ENCODE measurements at regions not wholly inside any gene's neighbourhood (a gene's known extent, or its start where the extent isn't known, plus 50 kb on each side); places are given as distances from the start of the nearest gene placed in this dataset.

DNA sequence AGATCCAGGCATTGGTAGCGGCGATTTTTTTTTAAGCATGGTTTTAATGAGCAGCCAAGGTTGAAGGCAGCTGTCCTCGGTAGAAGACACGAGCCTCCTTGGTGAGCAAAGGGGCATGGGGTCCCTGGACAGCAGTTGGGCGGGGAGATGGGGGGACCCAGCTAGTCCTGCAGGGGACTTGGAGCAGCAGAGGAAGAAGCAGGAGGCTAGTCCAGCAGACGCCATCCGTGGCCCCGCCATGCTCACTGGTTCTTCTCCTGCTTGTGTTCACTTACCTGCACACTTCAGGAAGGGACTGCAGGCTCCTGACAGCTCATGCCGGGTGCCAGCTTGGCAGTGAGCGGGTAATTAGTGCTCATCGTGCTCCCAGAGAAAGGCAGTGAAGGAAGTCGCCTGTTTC lies 130.2 kb upstream of the CDH5 start:
- no peaks in the 10 kb centered on the region for H3K36me3 ChIP-seq (replicated peaks in 1 of 2; ENCODE audit: insufficient read depth in 1 of 2, low read depth in 2 of 2)
- no peak overlapping the region for H3K27ac ChIP-seq
- no peaks in the 10 kb centered on the region for H3K27me3 ChIP-seq
- TF ChIP-seq, protein P1, sequence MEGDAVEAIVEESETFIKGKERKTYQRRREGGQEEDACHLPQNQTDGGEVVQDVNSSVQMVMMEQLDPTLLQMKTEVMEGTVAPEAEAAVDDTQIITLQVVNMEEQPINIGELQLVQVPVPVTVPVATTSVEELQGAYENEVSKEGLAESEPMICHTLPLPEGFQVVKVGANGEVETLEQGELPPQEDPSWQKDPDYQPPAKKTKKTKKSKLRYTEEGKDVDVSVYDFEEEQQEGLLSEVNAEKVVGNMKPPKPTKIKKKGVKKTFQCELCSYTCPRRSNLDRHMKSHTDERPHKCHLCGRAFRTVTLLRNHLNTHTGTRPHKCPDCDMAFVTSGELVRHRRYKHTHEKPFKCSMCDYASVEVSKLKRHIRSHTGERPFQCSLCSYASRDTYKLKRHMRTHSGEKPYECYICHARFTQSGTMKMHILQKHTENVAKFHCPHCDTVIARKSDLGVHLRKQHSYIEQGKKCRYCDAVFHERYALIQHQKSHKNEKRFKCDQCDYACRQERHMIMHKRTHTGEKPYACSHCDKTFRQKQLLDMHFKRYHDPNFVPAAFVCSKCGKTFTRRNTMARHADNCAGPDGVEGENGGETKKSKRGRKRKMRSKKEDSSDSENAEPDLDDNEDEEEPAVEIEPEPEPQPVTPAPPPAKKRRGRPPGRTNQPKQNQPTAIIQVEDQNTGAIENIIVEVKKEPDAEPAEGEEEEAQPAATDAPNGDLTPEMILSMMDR (IDR thresholded peaks at IDR 0.05): no peak
- TF ChIP-seq POLR2A (IDR thresholded peaks at IDR 0.05): no peak
- H3K9me3 ChIP-seq: peaks cover 0 to 7% (median 0%) of the 10 kb centered on the region in 3 donors
- intact Hi-C loops (cut with DNase I): no loop called here
- WGBS, 2 donors: 71 to 73% methylated on average over 3 to 12 of the region's 12 CpGs
- H3K4me1 ChIP-seq: no peaks in the 10 kb centered on the region
- DNase-seq: no peak
- ATAC-seq: no peak
- H3K4me3 ChIP-seq: no peak overlapping the region

DNA sequence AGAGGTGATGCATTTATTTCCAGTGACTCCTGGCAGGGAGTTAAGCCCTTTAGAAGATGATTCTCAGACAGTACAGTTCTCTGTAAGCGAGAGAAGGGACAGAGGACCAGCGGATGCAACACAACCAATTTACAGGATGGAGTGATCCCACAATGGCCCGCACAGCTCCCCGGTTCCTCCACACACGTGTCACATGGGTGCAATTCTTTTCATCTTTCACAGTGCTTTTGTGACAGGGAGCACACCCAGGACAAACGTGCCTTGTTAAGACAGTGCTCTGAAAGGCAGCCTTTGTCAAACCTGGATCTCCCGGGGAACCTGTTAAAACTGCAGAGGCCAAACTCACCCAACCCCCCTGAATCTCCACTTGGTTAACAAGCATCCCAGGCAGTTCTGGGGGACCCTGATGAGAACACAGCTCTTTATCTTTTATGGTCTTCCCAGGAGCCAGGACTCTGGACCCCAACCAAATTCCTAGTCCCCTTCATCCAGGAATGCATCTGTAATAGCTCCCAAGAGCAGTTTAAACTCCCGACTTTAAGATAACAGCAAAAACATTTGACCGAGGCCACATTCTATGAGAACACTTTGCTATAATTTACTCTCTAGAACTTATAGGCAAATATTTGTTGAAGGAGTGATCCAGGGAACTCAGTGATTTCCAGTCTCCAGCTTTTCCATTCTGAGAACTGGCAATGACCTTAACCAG lies 134.9 kb upstream of the CDH5 start:
- intact Hi-C loops (cut with DNase I): no loop called here
- H3K27me3 ChIP-seq: no peaks in the 10 kb centered on the region
- H3K36me3 ChIP-seq (replicated peaks in 1 of 2; ENCODE audit: insufficient read depth in 1 of 2, low read depth in 2 of 2): no peaks in the 10 kb centered on the region
- TF ChIP-seq, protein P1 (IDR thresholded peaks at IDR 0.05): no peak
- no peak for TF ChIP-seq POLR2A (IDR thresholded peaks at IDR 0.05)
- no peaks in the 10 kb centered on the region for H3K4me1 ChIP-seq
- 30 to 39% methylated on average over 8 to 9 of the region's 9 CpGs for WGBS, 2 donors
- no peaks in the 10 kb centered on the region for H3K9me3 ChIP-seq
- ATAC-seq: no peak
- H3K4me3 ChIP-seq: no peak overlapping the region
- no peak for DNase-seq
- H3K27ac ChIP-seq: no peak overlapping the region

DNA sequence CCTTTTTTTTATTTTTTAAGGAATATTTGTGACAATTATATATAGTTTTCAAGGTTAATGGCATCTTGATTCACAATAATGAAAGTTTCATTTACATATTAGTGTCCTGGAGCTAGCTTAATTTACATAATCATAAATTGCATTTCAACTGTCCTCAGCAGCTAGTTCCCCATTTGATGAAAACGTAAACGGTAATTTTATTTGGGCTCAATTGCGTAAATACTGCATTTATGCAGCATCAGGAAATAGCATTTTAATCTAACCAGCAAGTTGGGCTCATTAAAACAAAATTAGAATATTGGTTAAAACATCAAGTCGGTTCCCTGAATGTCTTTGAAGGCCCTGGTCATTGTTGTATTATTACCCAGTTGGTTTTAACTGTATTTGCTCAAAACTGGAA lies 136.8 kb upstream of the CDH5 start:
- H3K4me1 ChIP-seq: no peaks in the 10 kb centered on the region
- H3K9me3 ChIP-seq: no peaks in the 10 kb centered on the region
- H3K4me3 ChIP-seq: no peak overlapping the region
- H3K27ac ChIP-seq: no peak overlapping the region
- TF ChIP-seq, protein P1 (IDR thresholded peaks at IDR 0.05): no peak
- TF ChIP-seq POLR2A (IDR thresholded peaks at IDR 0.05): no peak
- DNase-seq (no peak), ATAC-seq (no peak)
- intact Hi-C loops (cut with DNase I): no loop called here
- H3K27me3 ChIP-seq: no peaks in the 10 kb centered on the region
- no peaks in the 10 kb centered on the region for H3K36me3 ChIP-seq (replicated peaks in 1 of 2; ENCODE audit: insufficient read depth in 1 of 2, low read depth in 2 of 2)
- WGBS, 2 donors: 51 to 67% methylated on average over 4 of the region's 4 CpGs

DNA sequence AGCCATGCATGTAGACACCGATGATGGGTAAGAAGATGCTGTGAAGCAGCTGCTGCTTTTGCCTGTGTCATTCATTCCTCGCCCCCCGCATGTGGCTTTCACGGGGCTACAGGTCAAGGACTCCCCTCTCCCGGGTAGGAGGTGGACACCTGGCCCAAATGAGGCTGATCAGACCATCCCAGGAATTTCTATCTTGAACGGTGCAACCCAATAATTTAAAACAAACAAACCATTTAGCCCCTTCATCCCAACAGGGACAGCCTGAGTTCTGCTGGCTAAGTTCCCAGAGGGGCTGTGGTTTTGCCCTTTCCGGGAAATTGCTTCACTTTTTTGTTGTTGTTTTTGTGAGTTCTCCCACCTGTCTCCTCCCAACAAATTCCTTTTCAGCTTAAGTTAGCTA lies 137.7 kb upstream of the CDH5 start:
- TF ChIP-seq, protein P1 (IDR thresholded peaks at IDR 0.05): no peak
- intact Hi-C loops (cut with DNase I): no loop called here
- H3K36me3 ChIP-seq (replicated peaks in 1 of 2; ENCODE audit: insufficient read depth in 1 of 2, low read depth in 2 of 2): no peaks in the 10 kb centered on the region
- no peaks in the 10 kb centered on the region for H3K4me1 ChIP-seq
- H3K27me3 ChIP-seq: no peaks in the 10 kb centered on the region
- 33 to 45% methylated on average over 7 of the region's 7 CpGs for WGBS, 2 donors
- ATAC-seq (no peak), DNase-seq (no peak)
- H3K27ac ChIP-seq: no peak overlapping the region
- H3K4me3 ChIP-seq: no peak overlapping the region
- H3K9me3 ChIP-seq: no peaks in the 10 kb centered on the region
